GM21528 (cell line): ENCODE measurements at regions not wholly inside any gene's neighbourhood (a gene's known extent, or its start where the extent isn't known, plus 50 kb on each side); places are given as distances from the start of the nearest gene placed in this dataset.

Experiments used
- ATAC-seq: cut with Tn5 transposase; IDR thresholded peaks from one replicate; pipeline ENCODE4 v1.9.1; 2021; ENCODE audit warnings: mild to moderate bottlenecking, moderate library complexity; ENCODE audit not compliant: unreplicated experiment, low FRiP score

DNA sequence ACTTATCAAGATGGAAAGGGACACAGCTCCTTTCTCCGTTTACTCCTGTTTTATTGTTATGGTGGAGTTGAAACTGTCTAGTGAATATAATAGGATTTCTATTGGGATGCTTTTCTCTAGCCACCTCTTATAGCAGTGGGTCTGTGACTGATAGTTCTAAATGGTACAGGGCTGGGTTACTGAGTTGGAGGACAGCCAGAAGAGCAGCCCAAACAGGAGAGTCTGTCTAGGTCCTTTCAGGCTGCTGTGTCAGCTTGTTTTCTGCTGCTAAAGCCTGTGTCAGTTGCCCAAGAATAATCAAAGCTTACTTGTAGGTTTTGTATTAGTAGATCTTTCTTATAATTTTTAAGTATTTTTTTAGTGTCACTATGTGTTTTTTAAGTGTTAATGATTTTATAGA is 356.0 kb upstream of the SEMA6A start:
- no peak for ATAC-seq

DNA sequence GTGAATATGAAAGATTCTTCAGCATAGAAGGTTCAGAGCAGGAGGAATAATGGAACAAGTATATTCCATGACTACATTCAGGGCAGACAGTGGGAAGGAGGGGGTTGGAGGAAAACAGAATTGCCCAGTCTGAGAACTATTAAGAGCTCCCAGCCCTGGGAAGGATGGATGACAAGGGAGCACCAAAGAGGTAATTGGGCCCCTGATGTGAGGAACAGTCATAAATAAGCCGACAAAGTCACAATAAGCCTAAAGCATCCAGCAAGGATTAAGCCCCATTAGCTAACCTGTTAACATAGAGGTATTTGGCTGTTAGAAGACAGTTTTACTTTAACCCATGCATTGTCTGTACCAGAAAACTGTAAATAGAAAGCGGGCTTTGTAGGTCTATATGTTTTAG is 348.7 kb upstream of the SEMA6A start:
- ATAC-seq, result no peak

DNA sequence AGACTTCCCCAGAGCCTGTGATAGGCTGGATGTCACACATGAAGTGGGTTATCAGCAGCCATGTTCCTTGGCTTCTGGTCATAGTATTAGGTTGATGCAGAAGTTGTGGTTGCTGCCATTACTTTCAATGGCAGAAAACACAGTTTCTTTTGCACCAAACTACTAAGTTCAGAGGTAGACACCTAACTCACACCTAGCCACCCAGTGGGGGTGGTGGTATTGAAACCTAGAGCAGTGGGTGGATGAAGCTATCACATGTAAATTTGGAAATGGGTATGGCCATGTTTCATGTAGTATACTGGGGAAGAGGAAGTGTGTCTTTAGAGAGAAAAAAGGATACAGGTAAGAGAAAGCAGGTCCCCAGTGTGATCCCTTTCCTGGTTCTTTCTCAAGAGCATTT is 347.9 kb upstream of the SEMA6A start:
- ATAC-seq, result peak; percentile 91

DNA sequence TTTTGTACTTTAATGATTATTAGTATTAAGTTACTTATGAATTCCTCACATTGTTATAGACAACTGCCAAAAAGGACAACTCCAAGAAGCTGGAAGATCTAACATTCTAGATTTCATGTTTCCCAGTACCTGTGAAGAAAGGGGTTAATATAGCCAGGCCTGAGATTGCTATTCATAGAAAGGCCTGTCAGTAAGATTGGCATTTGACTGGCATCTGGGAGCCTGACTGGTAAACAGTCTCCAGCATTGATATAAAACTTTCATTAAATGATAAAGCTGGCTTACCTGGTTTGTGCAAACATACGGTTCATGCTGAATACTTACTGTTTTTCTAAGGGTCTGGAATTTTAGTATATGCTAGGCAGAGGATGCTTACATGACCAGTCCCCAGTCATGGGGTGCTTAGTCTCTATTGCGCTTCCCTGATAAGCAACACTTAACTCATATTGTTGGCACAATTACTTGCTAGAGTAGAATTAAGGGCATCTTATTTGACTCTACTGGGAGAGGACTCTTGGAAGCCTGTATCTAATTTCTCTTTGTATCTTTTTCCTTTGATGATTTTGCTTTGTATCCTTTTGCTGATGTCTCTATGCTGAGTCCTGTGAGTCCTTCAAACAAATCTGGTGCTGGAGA is 340.4 kb upstream of the SEMA6A start:
- ATAC-seq, result no peak

DNA sequence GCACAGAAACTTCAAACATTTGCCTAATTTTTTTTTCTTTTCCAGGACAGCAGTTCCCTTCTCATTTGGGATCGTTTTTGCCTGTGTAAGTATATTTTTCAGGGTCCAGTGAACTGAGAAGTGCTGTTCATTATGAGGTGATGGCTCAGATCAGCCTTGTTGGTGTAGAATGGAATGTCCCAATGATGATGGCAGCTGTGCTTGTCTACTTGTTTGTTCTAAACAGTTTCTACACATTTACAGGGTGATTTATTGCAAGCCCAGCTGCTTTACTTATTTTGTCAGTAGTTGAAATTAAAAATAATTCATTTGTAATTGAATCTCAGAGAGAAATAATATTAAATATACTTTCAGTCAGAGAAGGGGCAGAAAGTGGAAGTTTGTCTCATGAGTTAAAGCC is 337.6 kb upstream of the SEMA6A start:
- ATAC-seq, result no peak

DNA sequence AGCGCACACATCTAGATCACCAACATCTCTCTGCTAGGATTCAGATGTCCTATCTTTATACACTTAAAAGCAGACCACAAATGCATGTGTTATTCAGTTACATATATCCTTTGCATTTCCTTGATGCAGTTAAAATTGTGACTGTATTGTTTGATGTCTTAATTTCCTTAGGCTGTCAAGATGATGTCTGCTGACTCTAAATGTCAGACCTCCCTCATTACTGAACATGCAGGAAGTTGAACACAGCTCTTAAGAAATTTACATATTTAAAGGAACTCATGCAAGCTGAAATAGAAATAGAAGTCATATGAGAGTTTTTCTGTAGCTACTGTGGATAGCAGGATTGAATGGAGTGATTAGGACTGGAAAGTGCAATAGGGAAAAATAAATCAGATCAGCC is 336.5 kb upstream of the SEMA6A start:
- ATAC-seq, result no peak

DNA sequence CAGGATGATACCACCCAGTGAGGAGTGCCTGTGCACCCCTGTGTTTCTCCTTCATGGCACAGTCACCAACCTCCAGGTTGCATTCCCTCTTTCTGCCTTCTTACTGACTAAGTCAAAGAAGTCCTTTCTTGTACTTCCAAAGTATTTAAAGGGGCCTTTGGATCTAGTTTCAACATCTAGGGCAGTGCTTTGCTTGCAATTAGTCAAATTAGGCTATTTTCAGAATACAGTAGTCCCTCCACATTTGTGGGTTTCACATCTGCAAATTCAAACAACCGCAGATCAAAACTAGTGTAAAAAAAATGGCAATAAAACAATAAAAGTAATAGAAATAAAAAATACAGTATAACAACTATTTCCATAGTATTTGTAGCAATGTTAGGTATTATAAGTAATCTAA is 333.9 kb upstream of the SEMA6A start:
- peak; percentile 68 for ATAC-seq

DNA sequence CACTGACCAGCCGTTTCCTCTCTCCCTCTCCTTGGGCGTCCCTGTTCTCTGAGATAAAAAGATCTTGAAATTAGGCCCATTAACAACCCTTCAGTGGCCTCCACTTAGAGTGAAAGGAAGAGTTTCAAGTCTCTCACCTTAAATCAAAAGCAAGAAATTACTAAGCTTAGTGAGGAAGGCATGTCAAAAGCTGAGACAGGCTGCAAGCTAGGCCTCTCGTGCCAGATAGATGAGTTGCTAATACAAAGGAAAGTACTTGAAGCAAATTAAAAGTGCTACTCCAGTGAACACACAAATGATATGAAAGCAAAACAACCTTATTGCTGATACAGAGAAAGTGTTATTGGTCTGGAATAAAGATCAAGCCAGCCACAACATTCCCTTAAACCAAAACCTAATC is 331.3 kb upstream of the SEMA6A start:
- no peak for ATAC-seq

DNA sequence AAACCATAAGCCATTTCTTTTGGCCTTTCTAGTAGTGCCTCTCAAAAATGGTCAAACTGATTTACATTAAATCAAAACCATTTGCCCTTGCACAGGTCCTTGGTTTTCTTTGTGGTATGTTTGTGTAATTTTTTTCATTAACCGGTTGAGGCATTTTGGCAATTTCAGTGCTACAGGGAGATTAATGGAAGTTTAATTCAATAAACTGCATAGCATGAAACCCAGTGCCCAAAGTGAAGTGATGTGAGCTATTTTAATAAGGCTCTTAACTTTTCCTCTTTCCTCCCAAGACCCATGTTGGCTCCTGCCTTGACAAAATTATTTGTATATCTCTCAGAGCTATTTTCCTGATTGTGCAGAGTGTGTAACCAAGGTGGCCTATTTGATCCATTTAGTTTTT is 326.2 kb upstream of the SEMA6A start:
- no peak for ATAC-seq

DNA sequence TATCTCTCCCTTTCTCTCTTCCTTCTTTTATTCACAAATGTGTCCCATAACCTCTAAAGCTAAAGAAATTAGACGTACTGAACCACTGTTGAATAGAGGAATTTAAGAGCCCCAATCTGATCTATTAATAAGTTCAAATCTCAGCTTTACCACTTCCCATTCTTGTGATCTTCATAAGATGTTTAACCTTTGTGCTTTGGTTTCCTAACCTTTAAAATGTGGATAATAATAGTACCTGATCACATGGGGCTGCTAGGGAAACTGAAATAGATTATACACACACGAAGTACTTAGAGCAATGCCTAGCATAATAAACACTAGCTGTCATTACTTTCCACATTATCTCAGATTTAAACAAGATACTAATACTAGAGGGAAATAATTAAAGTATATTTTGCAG is 324.3 kb upstream of the SEMA6A start:
- ATAC-seq, result no peak

DNA sequence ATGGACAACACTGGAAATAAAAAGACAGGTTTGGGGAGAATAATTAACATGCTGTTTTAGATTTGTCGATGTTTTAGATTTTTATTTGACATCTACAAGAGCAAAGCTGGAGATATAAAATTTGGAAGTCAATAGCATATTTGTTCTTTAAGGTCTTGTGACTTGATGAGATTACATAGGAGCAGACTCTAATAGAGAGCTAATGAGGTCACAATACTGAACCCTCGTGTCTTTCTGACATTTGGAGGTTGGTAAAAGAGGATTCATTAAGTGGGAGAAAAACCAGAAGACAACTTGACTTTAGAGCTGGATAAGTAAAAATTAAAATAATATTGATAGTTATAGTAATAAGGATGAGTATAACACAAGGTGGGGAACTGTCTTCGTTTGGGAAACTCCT is 322.7 kb upstream of the SEMA6A start:
- ATAC-seq, result no peak

DNA sequence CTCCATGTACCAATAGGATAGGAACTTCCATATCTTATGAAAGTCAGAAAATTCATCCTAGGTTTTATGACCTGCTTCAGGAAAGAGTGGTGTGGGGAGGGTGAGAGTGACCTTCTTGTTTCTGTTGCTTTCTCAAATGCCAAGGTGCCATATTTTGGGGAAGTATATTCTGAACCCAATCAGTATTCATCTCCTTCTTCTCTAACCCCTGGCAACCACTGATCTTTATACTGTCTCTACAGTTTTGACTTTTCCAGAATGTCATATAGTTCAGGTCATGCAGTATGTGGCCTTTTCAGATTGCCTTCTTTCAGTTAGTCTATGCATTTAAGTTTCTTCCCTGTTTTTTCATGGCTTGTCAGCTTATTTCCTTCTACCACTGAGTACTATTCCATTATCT is 321.4 kb upstream of the SEMA6A start:
- no peak for ATAC-seq

DNA sequence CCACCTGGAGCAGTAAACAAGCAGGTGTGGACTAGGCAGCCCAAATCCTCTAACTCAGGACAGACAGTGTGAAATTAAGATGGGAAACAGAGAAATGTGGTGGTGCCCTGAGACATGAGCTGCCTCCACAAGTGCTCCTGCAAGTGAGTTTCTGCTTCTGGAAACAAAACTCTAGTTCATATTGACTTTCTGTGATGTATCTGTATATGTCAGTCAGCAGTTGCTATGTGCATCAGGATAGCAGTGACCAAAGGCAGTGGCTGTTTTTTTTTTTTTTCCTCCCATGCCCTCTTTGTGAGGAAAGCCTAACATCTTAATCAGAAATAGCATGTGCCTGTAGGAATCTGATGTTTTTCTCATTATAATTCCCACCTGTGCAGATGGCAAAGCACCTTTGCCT is 318.4 kb upstream of the SEMA6A start:
- ATAC-seq, result no peak

DNA sequence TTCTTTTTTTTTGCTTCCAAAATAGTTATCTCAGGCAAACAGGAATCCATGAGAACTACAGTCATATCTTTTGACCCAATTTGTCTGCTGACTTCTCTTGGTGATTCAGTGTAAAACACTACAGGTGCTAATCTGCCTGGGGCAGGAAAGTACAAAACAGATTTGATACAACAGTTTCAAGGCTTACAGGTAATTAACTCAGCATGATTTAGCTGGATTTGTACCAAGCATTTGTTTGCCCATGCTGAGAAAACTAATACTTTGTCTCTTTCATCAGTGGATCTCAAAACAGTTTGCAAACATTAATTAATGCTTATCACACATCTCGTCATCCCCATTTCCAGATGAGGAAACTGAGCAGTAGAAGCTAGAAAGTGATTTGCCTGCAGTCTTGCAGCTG is 312.5 kb upstream of the SEMA6A start:
- no peak for ATAC-seq

DNA sequence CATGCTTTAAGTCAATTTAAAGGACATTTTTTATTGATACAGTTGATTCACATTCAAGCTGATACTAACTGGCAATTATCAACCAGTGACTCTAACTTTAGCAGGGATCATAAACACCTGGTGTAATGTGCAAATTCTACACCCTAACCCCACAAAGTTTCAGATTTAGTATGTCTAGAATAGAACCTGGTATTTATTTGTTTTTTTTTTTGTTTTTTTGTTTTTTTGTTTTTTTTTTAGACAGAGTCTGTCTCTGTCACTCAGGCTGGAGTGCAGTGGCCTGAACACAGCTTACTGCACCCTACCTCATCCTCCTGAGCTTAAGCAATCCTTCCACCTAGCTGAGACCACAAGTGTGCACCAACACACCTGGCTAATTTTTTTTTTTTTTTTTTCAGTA is 311.2 kb upstream of the SEMA6A start:
- no peak for ATAC-seq

DNA sequence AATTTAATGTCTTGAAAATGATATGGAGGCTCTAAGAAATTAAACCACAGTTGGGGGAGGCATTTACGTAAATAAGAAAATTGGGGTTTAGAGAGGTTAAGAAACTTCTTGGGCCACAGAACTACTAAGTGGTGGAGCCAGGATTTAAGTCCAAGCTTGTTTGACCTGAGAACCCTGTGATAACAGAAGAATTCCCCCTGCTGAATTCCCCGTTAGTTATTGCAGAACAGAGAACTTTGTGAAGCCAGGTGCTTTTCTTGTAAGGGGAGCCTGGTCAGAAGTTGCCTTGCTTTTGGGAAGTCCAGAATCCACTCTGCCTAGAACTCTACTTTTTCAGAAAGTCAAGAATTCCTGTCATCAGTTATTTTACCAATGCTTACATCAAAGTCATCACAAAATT is 309.3 kb upstream of the SEMA6A start:
- ATAC-seq, result no peak

DNA sequence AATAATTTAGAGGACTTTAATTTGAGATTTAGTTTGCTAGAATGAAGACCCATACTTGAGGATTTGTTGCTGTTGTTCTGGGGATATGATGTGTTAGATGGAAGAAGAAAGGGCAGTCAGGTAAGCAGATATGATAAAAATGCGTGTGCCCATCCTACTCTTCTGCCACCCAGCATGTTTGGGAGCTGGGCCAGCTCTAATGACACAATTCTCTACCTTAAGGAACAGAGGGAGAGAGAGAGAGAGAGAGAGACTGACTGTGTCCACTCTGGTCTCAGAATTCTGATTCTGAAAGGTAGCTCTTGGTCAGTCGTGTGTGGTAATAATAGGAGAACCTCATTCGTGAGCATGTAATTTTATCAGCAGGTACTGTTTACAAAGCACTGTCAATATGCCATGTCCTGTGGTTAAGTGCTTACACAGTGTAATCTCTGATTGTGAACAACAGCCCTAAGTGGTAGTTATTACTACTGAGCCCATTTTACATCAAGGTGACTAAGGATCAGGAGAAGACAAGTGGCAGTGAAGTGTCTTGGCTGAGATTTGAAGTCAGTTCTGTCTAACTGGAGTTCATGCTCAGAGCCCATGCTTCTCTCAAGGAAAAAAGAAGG is 307.4 kb upstream of the SEMA6A start:
- ATAC-seq, result no peak

DNA sequence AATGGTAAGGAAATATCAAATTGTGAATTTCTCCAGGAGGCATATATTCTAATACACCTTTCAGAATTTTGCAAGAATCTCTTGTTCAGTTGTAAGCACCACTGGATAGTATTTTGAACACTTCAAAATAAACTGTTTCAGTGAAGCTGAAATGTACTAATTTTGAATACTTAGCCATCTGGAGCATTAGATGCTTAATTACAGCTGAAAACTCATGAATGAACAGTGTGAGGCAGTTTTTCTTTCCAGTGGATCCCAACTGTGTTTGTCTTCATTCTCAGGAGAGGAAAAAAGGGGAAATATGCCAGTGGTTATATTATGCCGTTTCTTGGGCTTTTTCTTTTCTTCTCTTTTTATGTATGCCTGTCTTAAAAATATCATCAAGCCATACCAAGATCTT is 306.0 kb upstream of the SEMA6A start:
- no peak for ATAC-seq

DNA sequence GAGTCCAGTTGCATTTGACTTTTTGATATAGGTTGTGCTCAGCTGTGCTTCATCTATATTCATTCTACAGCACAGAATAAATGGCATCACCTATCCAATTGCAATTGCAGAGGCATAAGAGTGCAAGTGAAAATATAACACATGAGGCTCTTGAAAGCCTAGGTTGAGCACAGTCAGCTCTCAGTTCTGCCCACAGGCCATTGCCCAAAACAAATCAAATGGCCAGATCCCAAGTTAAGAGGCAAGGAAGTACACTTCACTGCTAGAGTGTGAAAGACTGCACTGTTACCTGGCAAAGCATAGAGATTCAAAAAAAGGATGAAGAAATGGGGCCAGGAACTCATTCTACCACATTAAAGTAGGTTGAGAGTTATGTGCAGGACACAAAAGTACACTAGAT is 305.5 kb upstream of the SEMA6A start:
- ATAC-seq, result no peak

DNA sequence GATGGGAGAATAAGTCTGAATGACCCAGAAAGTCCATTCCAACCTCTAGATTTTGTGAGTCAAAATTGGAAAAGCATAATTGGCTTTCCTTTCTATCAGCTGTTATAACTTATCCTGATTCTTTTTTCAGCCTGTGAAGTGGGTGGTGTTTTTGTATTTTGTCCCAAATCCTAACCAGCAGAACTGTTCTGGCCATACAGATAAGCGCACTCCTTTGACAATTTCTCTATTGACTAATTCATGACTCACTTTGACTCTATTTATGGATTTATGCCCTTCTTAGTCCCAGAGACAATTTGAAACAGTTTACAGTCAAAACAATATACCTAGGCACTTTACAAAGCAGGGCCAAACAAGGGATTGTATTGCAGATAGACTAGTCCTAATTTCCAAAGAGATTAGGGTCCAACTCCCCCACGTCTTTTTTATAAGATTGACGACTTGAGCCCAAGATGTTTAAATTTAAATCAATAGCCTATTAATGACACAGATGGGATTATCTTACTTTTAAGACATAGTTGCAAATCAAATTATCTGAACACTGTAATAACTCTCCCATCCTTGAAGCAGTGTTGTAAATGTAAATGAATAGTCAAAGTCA is 301.7 kb upstream of the SEMA6A start:
- no peak for ATAC-seq

DNA sequence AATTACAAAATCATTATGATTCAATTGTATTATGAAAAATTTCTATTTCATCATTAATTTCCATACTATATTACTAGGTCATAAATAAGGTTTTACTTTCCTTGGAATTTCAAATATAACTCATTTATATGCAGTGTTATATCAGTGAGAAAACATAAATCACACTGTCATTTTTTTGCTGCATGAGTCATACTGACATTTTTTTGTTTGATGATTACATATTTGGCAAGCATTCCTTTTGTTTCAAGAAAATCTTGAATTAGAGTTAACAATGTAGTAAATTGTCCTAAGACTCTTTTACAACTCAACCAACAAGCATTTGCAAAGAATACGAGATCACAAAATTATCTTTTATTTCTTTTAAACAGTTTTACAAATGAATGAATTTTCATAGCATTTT is 298.4 kb upstream of the SEMA6A start:
- ATAC-seq, result no peak

DNA sequence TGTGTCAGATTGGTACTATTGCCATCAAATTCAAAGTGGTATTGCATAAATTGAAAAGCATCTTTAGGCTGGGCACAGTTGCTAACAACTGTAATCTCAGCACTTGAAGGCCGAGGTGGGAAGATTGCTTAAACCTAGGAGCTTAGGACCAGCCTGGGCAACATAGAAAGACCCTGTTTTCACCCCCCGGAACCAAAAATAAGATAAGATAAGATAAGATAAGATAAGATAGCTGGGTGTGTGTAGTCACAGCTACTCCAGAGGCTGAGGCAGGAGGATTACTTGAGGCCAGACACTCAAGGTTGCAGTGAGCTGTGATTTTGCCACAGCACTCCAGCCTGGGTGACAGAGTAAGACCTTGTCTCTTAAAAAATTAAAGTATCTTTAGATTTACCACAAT is 297.9 kb upstream of the SEMA6A start:
- ATAC-seq, result no peak
